BE2C (cell line): ENCODE measurements at regions not wholly inside any gene's neighbourhood (a gene's known extent, or its start where the extent isn't known, plus 50 kb on each side); places are given as distances from the start of the nearest gene placed in this dataset.

Source experiments
- DNase-seq: peaks from one replicate; pipeline ENCODE4 v3.0.0-alpha.2; 2020
- H3K27me3 ChIP-seq: fragments of 250-450 bp; sonication (Bioruptor Pico); 2 replicates; pipeline ENCODE4 v1.5.1; 2020; ENCODE audit warnings: mild to moderate bottlenecking
- H3K36me3 ChIP-seq: fragments of 250-450 bp; sonication (Bioruptor Pico); 2 replicates; pipeline ENCODE4 v1.5.1; 2020; ENCODE audit warnings: mild to moderate bottlenecking
- H3K4me1 ChIP-seq: fragments of 250-450 bp; sonication (Bioruptor Pico); 2 replicates; pipeline ENCODE4 v1.5.1; 2020
- H3K4me3 ChIP-seq: 2 replicates; pipeline ENCODE4 v1.5.1; 2011; ENCODE audit warnings: low read depth, low read length
- H3K9me3 ChIP-seq: fragments of 250-450 bp; sonication (Bioruptor Pico); 2 replicates; pipeline ENCODE4 v1.5.1; 2020
- CTCF ChIP-seq: IDR thresholded peaks from 2 replicates; pipeline ENCODE4 v1.5.1; 2012; ENCODE audit warnings: mild to moderate bottlenecking, low read depth, low read length

DNA sequence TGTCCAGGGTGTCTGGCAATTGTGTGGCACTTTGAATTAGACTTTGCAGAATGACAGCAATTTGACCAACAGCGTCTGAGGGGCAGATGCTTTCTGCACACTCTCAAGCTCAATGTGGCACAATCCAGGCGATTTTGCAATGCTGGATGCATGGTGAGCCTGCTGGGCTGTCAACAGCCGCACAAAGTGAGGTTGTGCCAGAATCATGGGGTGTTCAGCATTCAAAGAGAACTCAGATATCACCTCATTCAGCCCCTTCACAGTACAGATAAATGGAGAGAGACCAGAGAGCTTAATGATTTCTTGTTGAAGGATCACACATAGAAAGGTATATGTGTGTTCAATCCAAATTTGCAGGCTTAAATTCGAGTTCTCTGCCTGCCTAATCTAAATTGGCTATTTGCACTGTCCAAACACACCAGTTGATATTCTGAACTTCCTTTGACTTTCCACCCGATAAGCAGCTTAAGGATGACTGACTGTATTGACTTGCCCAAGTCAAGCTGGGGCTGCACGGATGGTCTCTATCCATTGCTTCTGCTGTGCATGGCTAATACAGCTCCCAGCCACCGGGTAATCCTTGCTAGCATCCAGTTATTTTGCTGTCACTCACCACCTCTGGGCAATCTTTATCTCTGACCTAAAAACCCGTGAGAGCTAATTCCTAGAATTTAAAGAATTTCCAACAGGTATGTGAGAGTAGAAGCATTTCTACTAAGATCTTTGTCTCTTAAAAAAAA is 157.9 kb upstream of the TAS2R1 start:
- Histone ChIP-seq H3K9me3 (no peaks in the 10 kb centered on the region), H3K4me1 (no peaks in the 10 kb centered on the region)
- DNase-seq = no peak

GRCh38 chr5:9786380-9787360 is 156.5 kb upstream of the TAS2R1 start:
- DNase-seq = no peak
- no peaks in the 10 kb centered on the region for H3K9me3 ChIP-seq
- H3K4me1 ChIP-seq = no peaks in the 10 kb centered on the region
- no peak overlapping the region for H3K4me3 ChIP-seq
- H3K36me3 ChIP-seq = no peaks in the 10 kb centered on the region
- TF ChIP-seq CTCF = no peak
- no peaks in the 10 kb centered on the region for H3K27me3 ChIP-seq

More for the DNA sequence above, 157.9 kb upstream of the TAS2R1 start:
- Histone ChIP-seq H3K36me3 (no peaks in the 10 kb centered on the region), H3K4me3 (no peak overlapping the region), H3K27me3 (no peaks in the 10 kb centered on the region)
- no peak for TF ChIP-seq CTCF

DNA sequence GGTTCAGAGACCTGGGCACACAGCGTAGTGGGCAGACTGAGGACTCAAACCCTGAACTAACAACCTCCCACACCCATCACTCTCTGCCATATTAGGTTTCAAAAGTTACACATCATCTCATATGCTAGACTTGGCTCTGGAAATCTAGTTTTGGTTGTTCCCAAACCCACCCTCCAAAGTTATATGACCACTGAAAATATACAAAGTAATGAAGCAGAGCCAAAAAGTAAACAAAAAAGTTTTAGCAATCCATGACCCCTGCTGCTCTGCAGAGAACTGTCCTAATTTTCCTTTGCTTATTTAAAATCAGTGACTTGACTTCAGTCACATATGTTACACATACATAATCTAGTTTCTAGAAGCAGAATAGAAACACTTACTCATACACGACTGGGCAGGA is 155.6 kb upstream of the TAS2R1 start:
- no peaks in the 10 kb centered on the region for H3K36me3 ChIP-seq
- H3K27me3 ChIP-seq = no peaks in the 10 kb centered on the region
- DNase-seq = no peak
- H3K9me3 ChIP-seq = no peaks in the 10 kb centered on the region
- TF ChIP-seq CTCF = no peak
- H3K4me1 ChIP-seq = no peaks in the 10 kb centered on the region
- no peak overlapping the region for H3K4me3 ChIP-seq

GRCh38 chr5:9784231-9784630 is 154.1 kb upstream of the TAS2R1 start:
- no peak for TF ChIP-seq CTCF
- DNase-seq = no peak
- H3K27me3 ChIP-seq = no peaks in the 10 kb centered on the region
- no peak overlapping the region for H3K4me3 ChIP-seq
- H3K4me1 ChIP-seq = no peaks in the 10 kb centered on the region
- H3K9me3 ChIP-seq = no peaks in the 10 kb centered on the region
- no peaks in the 10 kb centered on the region for H3K36me3 ChIP-seq

DNA sequence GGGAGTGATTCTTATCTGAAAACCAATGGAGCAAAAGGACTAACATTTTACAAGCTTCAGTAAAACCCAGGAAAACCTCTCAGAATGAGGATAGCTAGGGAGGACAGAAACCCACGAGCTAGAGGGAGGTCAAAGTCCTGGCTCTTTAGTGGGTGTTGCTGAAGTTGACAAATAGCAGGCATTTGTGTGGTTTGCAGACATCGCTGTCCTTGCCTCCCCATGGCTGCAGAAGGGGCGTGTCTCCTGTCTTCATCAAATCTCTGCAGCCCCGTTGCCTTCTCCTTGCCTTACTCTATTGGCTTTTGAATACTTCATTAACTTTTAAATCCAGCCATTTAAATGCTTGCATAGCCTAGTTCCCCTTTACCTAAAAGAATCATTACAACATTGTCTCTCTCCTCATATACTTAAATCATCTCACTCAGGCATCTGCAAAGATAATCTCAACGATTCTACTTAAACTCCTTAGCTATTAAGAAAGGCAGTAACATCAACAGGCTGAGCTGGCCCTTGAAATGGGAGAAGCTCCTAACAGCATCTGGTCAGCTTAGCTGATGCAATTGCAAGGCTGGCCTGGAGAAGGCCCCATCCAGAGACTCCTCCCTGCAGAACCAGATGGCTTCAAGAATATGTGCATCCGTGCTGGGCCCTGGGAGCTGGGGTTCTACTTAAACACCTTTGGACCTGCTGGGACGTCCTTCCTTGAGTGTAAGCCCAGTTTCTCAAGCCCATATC is 152.8 kb upstream of the TAS2R1 start:
- Histone ChIP-seq H3K9me3 (no peaks in the 10 kb centered on the region), H3K4me1 (no peaks in the 10 kb centered on the region), H3K36me3 (no peaks in the 10 kb centered on the region), H3K27me3 (no peaks in the 10 kb centered on the region), H3K4me3 (no peak overlapping the region)
- no peak for DNase-seq
- no peak for TF ChIP-seq CTCF
